ENCODE measurements at regions not wholly inside any gene's neighbourhood (a gene's known extent, or its start where the extent isn't known, plus 50 kb on each side); places are given as distances from the start of the nearest gene placed in this dataset.

- DNase-seq (ENCODE audit: low read depth): no peak
Measured at GRCh38 chr4:96603641-96604040, 763.7 kb downstream of the PDHA2 start.

DNA sequence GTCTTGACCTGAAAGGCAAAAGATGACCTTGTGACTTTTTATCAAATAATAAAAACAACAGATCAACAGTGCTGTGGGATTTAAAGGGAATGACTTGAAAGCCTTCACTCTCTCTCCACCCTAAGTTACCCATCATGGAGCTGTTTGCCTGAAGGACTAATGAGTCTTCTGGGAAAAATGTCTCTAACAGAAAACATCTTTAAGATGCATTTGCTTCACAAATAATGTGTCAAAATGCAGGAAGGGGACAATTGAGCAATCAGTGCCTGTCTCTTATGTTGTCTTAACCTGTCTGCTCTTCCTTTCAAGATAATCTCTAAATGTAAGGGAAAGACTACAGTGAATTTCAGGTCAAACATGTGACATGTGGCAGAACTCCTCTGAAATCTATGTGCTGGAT is 766.6 kb downstream of the PDHA2 start:
- H3K4me3 ChIP-seq (ENCODE audit: low read depth, low read length): no peak overlapping the region
- DNase-seq (ENCODE audit: low read depth): no peak

More at GRCh38 chr4:96603641-96604040, 763.7 kb downstream of the PDHA2 start:
- no peak overlapping the region for H3K4me3 ChIP-seq (ENCODE audit: low read depth, low read length)

DNA sequence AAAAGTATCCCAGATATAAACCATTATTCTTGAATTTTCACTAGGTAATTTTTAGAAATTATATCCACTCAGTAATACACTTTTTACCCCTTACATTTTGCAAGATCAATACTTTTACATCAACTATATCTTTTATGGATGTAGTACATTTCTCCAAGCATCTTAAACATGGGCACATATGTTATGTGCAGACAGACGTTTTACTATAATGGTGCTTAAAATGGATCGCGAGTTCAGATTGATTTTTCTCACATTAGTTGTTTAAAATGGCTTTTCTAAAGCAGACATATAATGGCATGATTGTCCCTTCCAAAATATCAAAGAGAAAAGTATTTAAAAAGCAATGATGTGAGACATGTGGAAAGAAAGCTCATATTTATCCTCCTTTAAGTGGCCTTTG is 786.1 kb downstream of the PDHA2 start:
- DNase-seq (ENCODE audit: low read depth): no peak
- H3K4me3 ChIP-seq (ENCODE audit: low read depth, low read length): no peak overlapping the region

DNA sequence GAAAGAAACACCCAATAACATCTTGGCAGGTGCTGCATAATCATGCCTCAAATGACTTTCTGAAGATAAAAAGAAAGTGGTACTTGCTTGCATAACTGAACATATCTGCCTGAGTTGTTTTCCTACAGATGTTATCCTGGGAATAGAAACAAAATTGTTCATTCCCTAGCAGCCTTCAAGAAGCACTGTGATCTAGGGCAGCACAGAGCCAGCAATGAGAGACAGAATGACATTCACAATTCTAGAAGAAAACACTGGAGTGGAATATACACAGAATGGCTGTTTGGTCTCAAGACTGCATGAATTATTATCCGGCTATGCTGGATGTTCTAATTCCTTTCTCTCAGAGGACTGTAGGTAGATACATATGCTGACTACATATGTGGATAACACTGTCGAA is 790.9 kb downstream of the PDHA2 start:
- H3K4me3 ChIP-seq (ENCODE audit: low read depth, low read length): no peak overlapping the region
- DNase-seq (ENCODE audit: low read depth): no peak

DNA sequence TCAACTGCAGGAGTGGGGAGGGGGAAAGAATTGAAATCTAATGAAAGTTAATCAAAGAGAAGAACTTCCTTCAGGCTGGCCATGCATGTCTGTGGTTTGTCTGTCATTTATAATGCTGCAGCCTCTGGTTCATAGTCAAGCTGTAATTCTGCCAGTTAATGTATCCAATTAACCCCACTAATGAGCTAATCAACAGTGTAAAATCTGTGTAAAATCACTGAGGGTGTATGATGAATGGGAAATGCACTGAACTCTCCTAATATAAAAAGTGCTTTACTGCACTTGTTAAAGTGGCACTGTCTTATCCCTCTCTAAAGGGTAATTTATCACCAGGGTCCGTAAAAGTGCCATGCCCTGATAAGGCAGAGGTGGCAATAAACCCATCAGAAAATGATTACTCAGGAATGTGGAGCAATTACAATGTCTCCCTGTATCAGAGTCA is 798.1 kb downstream of the PDHA2 start:
- DNase-seq (ENCODE audit: low read depth): no peak
- H3K4me3 ChIP-seq (ENCODE audit: low read depth, low read length): no peak overlapping the region

DNA sequence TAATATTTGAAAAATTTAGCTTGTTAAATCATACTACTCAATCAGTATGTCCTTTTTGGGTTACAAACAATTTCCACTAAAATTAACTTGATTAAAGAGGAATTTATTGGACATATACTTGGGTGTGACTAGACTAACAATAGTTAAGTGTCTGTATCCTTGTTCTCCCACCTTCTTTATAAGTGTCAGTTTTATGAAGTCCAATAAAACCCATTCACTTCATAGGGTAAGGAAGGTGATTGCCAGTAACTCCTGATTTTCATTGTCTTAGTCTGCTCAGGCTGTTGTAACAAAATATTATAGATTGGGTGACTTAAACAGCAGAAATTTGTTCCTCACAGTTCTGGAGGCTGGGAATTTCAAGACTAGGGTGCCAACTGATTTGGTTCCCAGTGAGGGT is 800.0 kb downstream of the PDHA2 start:
- H3K4me3 ChIP-seq (ENCODE audit: low read depth, low read length): no peak overlapping the region
- no peak for DNase-seq (ENCODE audit: low read depth)

DNA sequence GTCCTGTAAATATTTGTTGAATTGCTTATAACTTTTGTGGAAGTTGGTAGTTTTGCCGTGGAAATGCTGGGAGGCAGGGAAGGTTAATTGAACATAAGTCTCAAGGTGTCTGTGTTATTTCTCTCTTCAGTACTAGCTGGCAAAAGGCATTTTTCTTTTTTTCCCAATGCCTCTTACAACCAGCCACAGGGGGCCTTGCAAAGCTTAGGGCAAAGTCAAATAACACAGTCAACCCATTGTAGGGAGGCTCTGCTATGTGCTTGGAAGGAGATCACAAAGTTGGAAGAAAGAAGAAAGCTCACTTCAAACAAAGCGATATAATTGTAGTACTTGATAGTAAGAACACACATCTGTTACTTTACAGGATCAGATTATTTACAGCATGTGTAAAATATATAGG is 802.6 kb downstream of the PDHA2 start:
- no peak for DNase-seq (ENCODE audit: low read depth)
- H3K4me3 ChIP-seq (ENCODE audit: low read depth, low read length): no peak overlapping the region

DNA sequence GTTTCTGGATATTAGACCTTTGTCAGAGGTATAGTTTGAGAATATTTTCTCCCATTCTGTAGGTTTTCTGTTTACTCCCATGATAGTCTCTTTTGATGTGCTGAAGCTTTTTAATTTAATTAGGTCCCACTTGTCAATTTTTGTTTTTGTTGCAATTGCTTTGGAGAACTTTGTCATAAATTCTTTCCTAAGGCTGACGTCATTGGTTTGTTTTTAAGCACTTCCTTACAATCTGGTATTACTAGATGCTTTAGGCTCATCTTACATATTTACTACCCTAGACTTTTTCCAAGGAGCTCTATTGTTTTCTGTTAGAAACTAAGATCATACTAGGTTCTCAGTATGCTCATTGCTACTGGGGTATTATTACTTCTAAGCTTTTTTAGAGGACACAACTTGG is 806.3 kb downstream of the PDHA2 start:
- DNase-seq (ENCODE audit: low read depth): no peak
- H3K4me3 ChIP-seq (ENCODE audit: low read depth, low read length): no peak overlapping the region

- no peak overlapping the region for H3K4me3 ChIP-seq (ENCODE audit: low read depth, low read length)
- DNase-seq (ENCODE audit: low read depth): no peak
Measured at GRCh38 chr4:96649536-96649935, 809.6 kb downstream of the PDHA2 start.

DNA sequence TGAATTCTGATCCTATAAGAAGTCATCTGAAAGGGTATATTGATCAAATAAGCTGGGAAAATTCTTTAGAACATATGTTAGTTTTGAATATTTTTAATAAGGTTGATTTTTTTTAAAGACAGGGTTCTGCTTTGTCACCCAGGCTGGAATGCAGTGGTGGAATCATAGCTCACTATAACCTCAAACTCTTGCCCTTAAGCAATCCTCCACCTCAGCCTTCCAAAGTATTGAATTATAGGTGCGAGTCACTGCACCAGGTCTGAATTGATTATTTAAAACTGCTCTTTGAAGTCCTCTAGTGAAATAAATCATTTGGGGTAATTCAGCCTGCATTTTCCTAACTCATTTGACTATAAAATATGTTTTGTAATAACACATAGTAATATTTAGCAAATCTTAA is 812.3 kb downstream of the PDHA2 start:
- H3K4me3 ChIP-seq (ENCODE audit: low read depth, low read length): no peak overlapping the region
- DNase-seq (ENCODE audit: low read depth): no peak

DNA sequence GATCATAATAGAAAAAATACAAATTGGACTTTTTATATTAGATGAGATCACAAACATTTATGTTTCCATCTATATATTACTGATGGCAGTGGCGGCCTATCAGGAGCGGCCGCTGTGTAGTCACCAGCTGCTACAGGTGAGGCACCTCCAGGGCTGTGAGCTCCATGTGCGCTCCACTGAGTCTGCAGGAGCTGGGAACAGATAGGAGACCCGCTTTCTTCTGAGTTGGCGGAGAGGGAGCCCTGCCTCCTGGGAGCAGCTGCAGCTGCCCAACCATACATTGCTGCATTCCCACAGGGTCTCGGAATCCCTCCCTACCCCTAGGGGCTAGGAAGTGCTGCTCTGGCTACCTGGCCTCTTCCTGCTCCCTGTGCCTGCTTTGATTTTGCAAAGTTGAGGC is 812.9 kb downstream of the PDHA2 start:
- H3K4me3 ChIP-seq (ENCODE audit: low read depth, low read length): no peak overlapping the region

DNA sequence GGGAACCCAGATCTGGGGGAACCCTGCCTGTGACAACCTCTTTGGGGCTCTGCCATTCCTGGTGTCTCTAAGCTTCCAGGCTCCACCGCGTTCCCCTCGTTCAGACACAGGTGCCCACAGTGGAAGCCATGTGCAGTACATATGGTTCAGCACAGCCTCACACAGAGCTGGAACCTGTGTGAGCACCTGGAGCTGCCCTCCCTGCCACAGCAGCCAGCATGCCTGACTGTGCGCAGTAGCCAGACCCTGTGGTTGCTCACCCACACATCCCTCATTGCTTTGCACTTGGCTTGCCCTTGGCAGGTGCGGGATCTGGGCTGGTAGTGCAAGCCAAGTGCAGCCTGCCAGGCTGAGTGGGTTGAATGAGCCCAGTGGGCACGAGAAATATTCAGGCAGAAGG is 814.2 kb downstream of the PDHA2 start:
- DNase-seq (ENCODE audit: low read depth): no peak
- no peak overlapping the region for H3K4me3 ChIP-seq (ENCODE audit: low read depth, low read length)

More for the DNA sequence above, 812.9 kb downstream of the PDHA2 start:
- no peak for DNase-seq (ENCODE audit: low read depth)

DNA sequence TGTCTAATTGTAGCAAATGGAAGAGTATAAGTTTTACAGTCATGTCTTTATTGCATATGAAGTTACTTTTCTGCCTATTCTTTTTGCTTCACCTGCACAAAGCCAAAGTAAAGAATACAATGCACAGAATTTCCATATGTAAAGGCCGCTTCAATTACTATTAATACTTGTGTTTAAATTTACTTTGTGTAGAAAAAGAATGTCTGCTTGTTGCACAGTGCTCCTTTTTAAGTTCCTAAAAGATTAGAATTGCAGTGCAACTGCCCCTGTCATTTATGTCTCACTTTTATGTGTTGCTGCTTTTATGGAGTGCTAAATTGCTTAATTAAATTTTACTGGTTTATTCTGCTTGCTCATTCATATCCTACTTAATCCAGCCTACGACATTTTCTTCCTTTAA is 830.5 kb downstream of the PDHA2 start:
- no peak overlapping the region for H3K4me3 ChIP-seq (ENCODE audit: low read depth, low read length)
- no peak for DNase-seq (ENCODE audit: low read depth)

- H3K4me3 ChIP-seq (ENCODE audit: low read depth, low read length): no peak overlapping the region
- DNase-seq (ENCODE audit: low read depth): no peak
Measured at GRCh38 chr4:96675416-96675815, 835.5 kb downstream of the PDHA2 start.

DNA sequence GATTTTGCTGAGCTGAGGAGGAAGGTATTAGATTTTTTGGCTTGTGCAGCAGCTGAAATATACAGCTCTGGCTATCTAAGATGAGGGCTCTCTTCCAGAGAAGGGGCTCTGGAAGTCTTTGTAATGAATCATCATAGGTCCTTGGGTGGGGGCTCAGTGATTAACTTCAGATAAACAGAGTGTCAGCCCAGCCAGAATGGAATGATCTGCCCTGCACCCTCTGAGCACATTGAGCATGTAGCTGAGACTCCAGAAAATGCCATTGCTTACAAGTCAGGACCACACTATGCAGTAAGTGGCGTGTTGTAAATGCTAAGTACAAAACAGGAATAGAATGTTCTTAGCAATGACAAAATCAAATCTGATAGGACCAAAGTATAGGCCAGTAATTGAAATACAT is 836.0 kb downstream of the PDHA2 start:
- no peak for DNase-seq (ENCODE audit: low read depth)
- no peak overlapping the region for H3K4me3 ChIP-seq (ENCODE audit: low read depth, low read length)

DNA sequence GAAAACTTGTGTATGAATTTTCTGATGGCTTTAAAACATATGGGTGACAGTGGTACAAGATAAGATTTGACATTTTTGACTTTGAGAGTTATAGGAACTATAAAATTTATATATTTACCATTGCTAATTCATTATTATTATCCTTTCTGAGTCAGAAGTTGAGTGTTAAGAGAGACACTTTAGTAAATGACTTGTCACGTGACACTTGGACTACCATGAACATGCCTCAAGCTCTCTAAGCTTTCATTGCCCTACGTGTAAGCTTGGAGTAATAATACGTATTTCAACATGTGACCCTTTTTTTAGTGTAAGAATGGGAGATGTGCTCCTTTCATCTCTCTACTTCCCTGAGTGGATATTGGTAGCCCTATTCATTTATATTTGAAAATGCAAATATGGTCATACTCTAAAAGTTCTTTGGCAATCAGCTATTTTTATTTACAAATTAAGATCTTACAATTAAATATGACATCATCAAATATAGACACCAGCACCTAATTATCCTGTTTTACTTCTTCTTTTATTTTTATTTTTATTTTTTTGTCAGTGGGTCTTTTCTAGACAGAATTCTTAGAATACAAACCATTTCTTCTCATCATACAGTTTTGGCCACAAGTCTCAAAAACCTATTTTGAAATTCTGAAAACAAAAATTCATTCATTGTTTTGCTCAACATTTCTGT is 837.0 kb downstream of the PDHA2 start:
- no peak for DNase-seq (ENCODE audit: low read depth)
- H3K4me3 ChIP-seq (ENCODE audit: low read depth, low read length): no peak overlapping the region

DNA sequence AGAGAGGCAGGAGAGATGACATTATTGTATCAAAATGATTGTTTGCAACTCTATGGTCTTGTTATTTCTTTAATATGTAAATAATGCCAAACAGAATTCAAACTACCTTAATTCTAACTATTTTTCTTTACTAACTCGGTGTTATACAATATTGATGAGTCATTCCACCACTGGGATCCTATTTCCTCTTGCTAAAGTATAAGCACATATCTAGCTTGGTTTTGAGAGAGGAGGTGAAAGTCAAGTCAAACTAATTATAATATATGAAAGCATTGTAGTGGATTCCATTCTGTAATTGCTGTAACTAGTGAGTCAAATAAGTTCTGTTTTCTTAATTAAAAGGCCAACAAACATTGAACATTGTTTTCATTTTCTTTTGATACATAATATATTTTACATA is 837.6 kb downstream of the PDHA2 start:
- no peak for DNase-seq (ENCODE audit: low read depth)
- H3K4me3 ChIP-seq (ENCODE audit: low read depth, low read length): no peak overlapping the region

- H3K4me3 ChIP-seq (ENCODE audit: low read depth, low read length): no peak overlapping the region
- no peak for DNase-seq (ENCODE audit: low read depth)
Measured at GRCh38 chr4:96681218-96681617, 841.3 kb downstream of the PDHA2 start.

GRCh38 chr4:96685691-96686090 is 845.8 kb downstream of the PDHA2 start:
- no peak overlapping the region for H3K4me3 ChIP-seq (ENCODE audit: low read depth, low read length)
- no peak for DNase-seq (ENCODE audit: low read depth)

GRCh38 chr4:96691521-96691920 is 851.6 kb downstream of the PDHA2 start:
- no peak for DNase-seq (ENCODE audit: low read depth)
- no peak overlapping the region for H3K4me3 ChIP-seq (ENCODE audit: low read depth, low read length)

DNA sequence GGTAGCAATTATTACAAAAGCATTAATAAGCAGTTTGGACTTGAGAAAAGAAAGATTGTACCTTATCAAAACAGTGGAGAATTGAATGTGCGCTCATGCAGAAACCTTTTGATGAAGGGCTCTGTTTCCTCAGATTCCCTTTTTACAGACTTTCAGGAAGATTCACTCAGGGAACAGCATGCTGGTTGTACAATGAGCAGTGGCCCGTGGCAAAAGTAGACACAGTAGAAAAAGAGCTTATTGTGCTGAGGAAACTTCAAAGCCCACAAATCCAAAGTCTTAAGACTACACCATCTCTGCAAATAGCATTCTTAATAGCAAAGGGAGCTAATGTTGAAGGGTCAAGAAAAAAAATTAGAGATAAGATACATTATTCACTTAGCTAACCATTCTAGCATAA is 858.9 kb downstream of the PDHA2 start:
- H3K4me3 ChIP-seq (ENCODE audit: low read depth, low read length): no peak overlapping the region
- DNase-seq (ENCODE audit: low read depth): no peak

- DNase-seq (ENCODE audit: low read depth): no peak
- no peak overlapping the region for H3K4me3 ChIP-seq (ENCODE audit: low read depth, low read length)
Measured at GRCh38 chr4:96703265-96703664, 863.4 kb downstream of the PDHA2 start.

Data from skeletal muscle cell (primary cell).